HEK293 (cell line): ENCODE measurements at regions not wholly inside any gene's neighbourhood (a gene's known extent, or its start where the extent isn't known, plus 50 kb on each side); places are given as distances from the start of the nearest gene placed in this dataset.

ENCODE experiments used
- CTCF ChIA-PET: fragments of 350-600 bp; formaldehyde crosslinking; extraction: SDS; loops from one replicate; lab custom pipeline; 2021; ENCODE audit warnings: antibody characterized with exemption; lab: Yijun Ruan, JAX
- POLR2A ChIA-PET: fragments of 300-600 bp; formaldehyde crosslinking; extraction: SDS; loops from one replicate; lab custom pipeline; 2020; ENCODE audit warnings: antibody characterized with exemption, inconsistent platforms; lab: Yijun Ruan, JAX
- H3K27ac ChIP-seq: fragments of 200-500 bp; sonication (Bioruptor generic); 2 replicates; pipeline ENCODE4 v1.5.1; 2014; ENCODE audit warnings: low read depth, low read length, control low read depth, inconsistent platforms; ENCODE audit errors: extremely low read depth
- H3K36me3 ChIP-seq, 2 experiments: fragments of 200-500 bp in 1 of 2; sonication (Bioruptor generic) in 1 of 2; 1 replicate in 1 of 2; 2 replicates in 1 of 2; pipeline ENCODE4 v1.5.1; 2014 to 2017; ENCODE audit warnings: inconsistent platforms in 2 of 2, low read length in 2 of 2; ENCODE audit not compliant: control insufficient read depth in 2 of 2, insufficient read depth in 1 of 2
- H3K4me1 ChIP-seq: fragments of 200-500 bp; sonication (Bioruptor generic); 2 replicates; pipeline ENCODE4 v1.5.1; 2014; ENCODE audit warnings: mild to moderate bottlenecking, low read length, inconsistent platforms; ENCODE audit not compliant: control insufficient read depth, insufficient read depth
- H3K4me3 ChIP-seq: 2 replicates; pipeline ENCODE4 v1.5.1; 2011; ENCODE audit warnings: low read depth, mild to moderate bottlenecking, control low read depth, low read length, moderate library complexity
- H3K9me3 ChIP-seq: fragments of 200-500 bp; sonication (Bioruptor generic); 2 replicates; pipeline ENCODE4 v1.5.1; 2014; ENCODE audit warnings: low read depth, low read length, inconsistent platforms; ENCODE audit not compliant: control insufficient read depth, insufficient read depth
- ELK4 ChIP-seq: IDR thresholded peaks from 2 replicates; pipeline ENCODE4 v1.6.1; 2011; ENCODE audit warnings: mild to moderate bottlenecking, low read depth, low read length, borderline replicate concordance
- GLI2 ChIP-seq: fragments of 450-650 bp; formaldehyde crosslinking; IDR thresholded peaks from 2 replicates; pipeline ENCODE4; 2017; ENCODE audit warnings: missing biosample characterization, missing genetic modification characterization, low read depth, borderline replicate concordance
- KLF17 ChIP-seq: fragments of 450-650 bp; formaldehyde crosslinking; IDR thresholded peaks from 2 replicates; pipeline ENCODE4 v1.5.1; 2016; ENCODE audit warnings: missing biosample characterization, missing genetic modification characterization
- PRDM4 ChIP-seq: fragments of 450-650 bp; formaldehyde crosslinking; IDR thresholded peaks from 2 replicates; pipeline ENCODE4 v1.5.1; 2017; ENCODE audit warnings: missing biosample characterization, missing genetic modification characterization
- RBAK ChIP-seq: fragments of 450-650 bp; formaldehyde crosslinking; IDR thresholded peaks from 2 replicates; pipeline ENCODE4 v1.5.1; 2016; ENCODE audit warnings: missing biosample characterization, missing genetic modification characterization
- REST ChIP-seq: fragments of 450-650 bp; formaldehyde crosslinking; IDR thresholded peaks from 2 replicates; pipeline ENCODE4 v1.5.1; 2016; ENCODE audit warnings: missing biosample characterization, missing genetic modification characterization
- ZFP41 ChIP-seq: fragments of 450-650 bp; formaldehyde crosslinking; IDR thresholded peaks from 2 replicates; pipeline ENCODE4 v1.5.1; 2016; ENCODE audit warnings: missing biosample characterization, missing genetic modification characterization, borderline replicate concordance
- ZFP69B ChIP-seq: fragments of 450-650 bp; formaldehyde crosslinking; IDR thresholded peaks from 2 replicates; pipeline ENCODE4 v1.5.1; 2016; ENCODE audit warnings: missing biosample characterization, missing genetic modification characterization
- ZNF10 ChIP-seq: fragments of 450-650 bp; formaldehyde crosslinking; IDR thresholded peaks from 2 replicates; pipeline ENCODE4 v1.5.1; 2017; ENCODE audit warnings: missing biosample characterization, missing genetic modification characterization
- ZNF138 ChIP-seq: fragments of 450-650 bp; formaldehyde crosslinking; IDR thresholded peaks from 2 replicates; pipeline ENCODE4 v1.5.1; 2016; ENCODE audit warnings: missing biosample characterization, missing genetic modification characterization, borderline replicate concordance
- ZNF202 ChIP-seq: fragments of 450-650 bp; formaldehyde crosslinking; IDR thresholded peaks from 2 replicates; pipeline ENCODE4 v1.5.1; 2016; ENCODE audit warnings: missing biosample characterization, missing genetic modification characterization, borderline replicate concordance
- ZNF248 ChIP-seq: fragments of 450-650 bp; formaldehyde crosslinking; IDR thresholded peaks from 2 replicates; pipeline ENCODE4 v1.5.1; 2017; ENCODE audit warnings: missing biosample characterization, missing genetic modification characterization
- ZNF394 ChIP-seq: fragments of 450-650 bp; formaldehyde crosslinking; IDR thresholded peaks from 2 replicates; pipeline ENCODE4 v1.5.1; 2016; ENCODE audit warnings: missing biosample characterization, missing genetic modification characterization, mild to moderate bottlenecking, moderate library complexity, borderline replicate concordance
- ZNF433 ChIP-seq: fragments of 450-650 bp; formaldehyde crosslinking; IDR thresholded peaks from 2 replicates; pipeline ENCODE4 v1.5.1; 2016; ENCODE audit warnings: missing biosample characterization, missing genetic modification characterization, low read depth
- ZNF510 ChIP-seq: fragments of 450-650 bp; formaldehyde crosslinking; IDR thresholded peaks from 2 replicates; pipeline ENCODE4 v1.5.1; 2018; ENCODE audit warnings: mild to moderate bottlenecking, missing genetic modification characterization, missing biosample characterization; ENCODE audit not compliant: insufficient replicate concordance
- ZNF580 ChIP-seq: fragments of 450-650 bp; formaldehyde crosslinking; IDR thresholded peaks from 2 replicates; pipeline ENCODE4 v1.5.1; 2016; ENCODE audit warnings: missing biosample characterization, missing genetic modification characterization
- ZNF645 ChIP-seq: fragments of 450-650 bp; formaldehyde crosslinking; IDR thresholded peaks from 2 replicates; pipeline ENCODE4; 2016; ENCODE audit warnings: missing biosample characterization, missing genetic modification characterization
- ZNF654 ChIP-seq: fragments of 450-650 bp; formaldehyde crosslinking; IDR thresholded peaks from 2 replicates; pipeline ENCODE4 v1.5.1; 2016; ENCODE audit warnings: low read depth, missing biosample characterization, missing genetic modification characterization
- ZNF664 ChIP-seq: fragments of 450-650 bp; formaldehyde crosslinking; IDR thresholded peaks from 2 replicates; pipeline ENCODE4 v1.5.1; 2016; ENCODE audit warnings: missing biosample characterization, missing genetic modification characterization
- ZNF704 ChIP-seq: fragments of 450-650 bp; formaldehyde crosslinking; IDR thresholded peaks from 2 replicates; pipeline ENCODE4 v1.5.1; 2016; ENCODE audit warnings: missing biosample characterization, missing genetic modification characterization
- ZNF837 ChIP-seq: fragments of 450-650 bp; formaldehyde crosslinking; IDR thresholded peaks from 2 replicates; pipeline ENCODE4 v1.5.1; 2016; ENCODE audit warnings: missing biosample characterization, missing genetic modification characterization
- ZXDB ChIP-seq: fragments of 450-650 bp; formaldehyde crosslinking; IDR thresholded peaks from 2 replicates; pipeline ENCODE4 v1.5.1; 2016; ENCODE audit warnings: missing biosample characterization, missing genetic modification characterization

- Histone ChIP-seq H3K27ac (no peak overlapping the region), H3K4me3 (no peak overlapping the region), H3K4me1 (no peaks in the 10 kb centered on the region), H3K36me3 (no peaks in the 10 kb centered on the region), H3K9me3 (no peaks in the 10 kb centered on the region)
- POLR2A ChIA-PET = no interaction called here
- TF ChIP-seq ZNF202 (tag by site-specific recombination) (no peak), RBAK (tag by site-specific recombination) (no peak), ZNF654 (tag by site-specific recombination) (no peak), PRDM4 (tag by site-specific recombination) (no peak), GLI2 (no peak), ZFP69B (tag by site-specific recombination) (no peak), ZNF704 (no peak), ZNF394 (tag by site-specific recombination) (no peak), ZNF580 (tag by site-specific recombination) (no peak), ZNF510 (tag by site-specific recombination) (no peak), REST (tag by site-specific recombination) (no peak), ZFP41 (tag by site-specific recombination) (no peak), ZXDB (no peak), ZNF10 (tag by site-specific recombination) (no peak), ZNF433 (tag by site-specific recombination) (no peak), KLF17 (tag by site-specific recombination) (no peak), ZNF837 (tag by site-specific recombination) (no peak), ZNF664 (no peak)
- CTCF ChIA-PET = interaction anchor here (0.6 kb wide), 1 partner anchor 403 kb away, joined by 5 read pairs; no protein-coding TSS in a partner anchor
Observed at GRCh38 chr12:82055391-82055790, 296.2 kb upstream of the PPFIA2 start.

GRCh38 chr12:82054566-82054965 is 295.4 kb upstream of the PPFIA2 start:
- CTCF ChIA-PET = no interaction called here

More at GRCh38 chr12:82054566-82054965, 295.4 kb upstream of the PPFIA2 start:
- POLR2A ChIA-PET = no interaction called here
- Histone ChIP-seq H3K27ac (no peak overlapping the region), H3K36me3 (no peaks in the 10 kb centered on the region), H3K9me3 (no peaks in the 10 kb centered on the region)
- TF ChIP-seq ZNF654 (tag by site-specific recombination) (no peak), ZNF248 (no peak), ELK4 (no peak), ZNF645 (tag by site-specific recombination) (no peak), ZNF837 (tag by site-specific recombination) (no peak), ZNF138 (no peak)
- TF ChIP-seq, all 188 proteins: peak for 0
- Histone ChIP-seq H3K4me1 (no peaks in the 10 kb centered on the region), H3K4me3 (no peak overlapping the region)
